Fibroblast of villous mesenchyme (primary cell): ENCODE measurements at regions not wholly inside any gene's neighbourhood (a gene's known extent, or its start where the extent isn't known, plus 50 kb on each side); places are given as distances from the start of the nearest gene placed in this dataset.

Experiments used
- DNase-seq: peaks from one replicate; pipeline ENCODE4 v3.0.0-alpha.2; 2010; ENCODE audit warnings: low read depth
- H3K4me3 ChIP-seq: 2 replicates; pipeline ENCODE4 v1.5.1; 2011; ENCODE audit warnings: low read depth, mild to moderate bottlenecking, low read length
- CTCF ChIP-seq: IDR thresholded peaks from 2 replicates; pipeline ENCODE4 v1.5.1; 2012; ENCODE audit warnings: low read depth, mild to moderate bottlenecking, low read length; ENCODE audit not compliant: insufficient read depth

DNA sequence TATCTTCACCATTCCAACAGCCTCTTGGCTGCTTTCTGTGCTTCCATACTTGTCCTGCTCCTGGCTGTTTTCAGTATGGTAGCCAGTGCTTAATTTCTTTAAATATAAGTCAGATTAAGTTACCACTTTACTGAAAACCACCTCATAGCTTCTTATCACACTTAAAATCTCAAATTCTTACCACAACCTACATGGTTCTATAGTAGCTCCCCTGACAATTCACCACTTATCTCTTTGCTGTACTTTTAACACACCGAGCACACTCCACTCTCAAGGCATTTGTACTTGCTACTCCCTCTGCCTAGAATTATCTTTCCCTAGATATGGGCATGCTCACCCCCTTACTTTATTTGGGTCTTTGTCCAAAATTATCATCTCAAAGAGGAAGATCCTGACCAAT is 369.0 kb downstream of the TENT5A start:
- TF ChIP-seq CTCF = no peak
- no peak for DNase-seq
- no peak overlapping the region for H3K4me3 ChIP-seq

DNA sequence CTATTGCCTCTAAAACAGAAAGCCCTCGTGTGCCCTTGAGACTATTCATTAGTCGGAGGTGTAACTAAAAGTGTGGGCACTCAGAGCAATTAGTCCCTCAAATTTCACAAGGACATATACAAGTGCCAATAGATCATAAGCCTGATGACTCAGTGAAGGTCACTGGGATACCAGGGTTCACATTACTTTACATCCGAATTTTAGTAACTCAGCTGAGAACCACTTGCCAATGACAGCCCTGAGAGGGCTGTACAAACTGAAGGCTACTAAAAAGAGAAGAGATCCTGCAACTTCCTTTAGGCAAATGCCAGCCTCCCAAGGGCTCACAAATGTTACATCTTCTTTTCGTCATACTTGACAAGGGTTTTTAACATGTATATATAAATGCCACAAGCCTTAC is 369.6 kb downstream of the TENT5A start:
- no peak overlapping the region for H3K4me3 ChIP-seq
- DNase-seq = no peak

GRCh38 chr6:81381382-81381916 is 371.0 kb downstream of the TENT5A start:
- TF ChIP-seq CTCF = no peak
- H3K4me3 ChIP-seq = no peak overlapping the region
- no peak for DNase-seq

More for the DNA sequence above, 369.6 kb downstream of the TENT5A start:
- no peak for TF ChIP-seq CTCF

- DNase-seq = no peak
- no peak for TF ChIP-seq CTCF
- no peak overlapping the region for H3K4me3 ChIP-seq
Observed at GRCh38 chr6:81380718-81381338, 371.7 kb downstream of the TENT5A start.

DNA sequence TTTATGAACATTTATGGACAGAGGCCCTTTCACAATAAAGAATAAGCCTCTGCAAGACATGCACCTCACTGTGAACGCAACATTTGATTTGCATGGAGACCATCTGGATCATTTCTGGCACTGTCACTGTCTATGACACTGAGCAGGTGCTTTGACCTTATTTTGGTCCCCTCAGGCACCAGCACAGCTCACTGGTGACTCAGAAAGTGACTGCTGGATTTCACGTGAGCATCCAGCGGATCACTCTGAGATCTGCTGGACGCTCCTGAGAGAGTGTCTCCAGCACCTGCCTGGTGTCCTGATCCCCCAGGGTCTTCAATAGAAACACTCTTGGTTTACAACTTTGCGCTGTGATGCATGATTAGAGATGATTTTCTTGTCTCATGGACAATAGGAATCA is 375.7 kb downstream of the TENT5A start:
- no peak for DNase-seq
- H3K4me3 ChIP-seq = no peak overlapping the region

GRCh38 chr6:81373414-81373813 is 379.1 kb downstream of the TENT5A start:
- DNase-seq = no peak
- TF ChIP-seq CTCF = no peak
- H3K4me3 ChIP-seq = no peak overlapping the region

More for the DNA sequence above, 375.7 kb downstream of the TENT5A start:
- TF ChIP-seq CTCF = no peak

DNA sequence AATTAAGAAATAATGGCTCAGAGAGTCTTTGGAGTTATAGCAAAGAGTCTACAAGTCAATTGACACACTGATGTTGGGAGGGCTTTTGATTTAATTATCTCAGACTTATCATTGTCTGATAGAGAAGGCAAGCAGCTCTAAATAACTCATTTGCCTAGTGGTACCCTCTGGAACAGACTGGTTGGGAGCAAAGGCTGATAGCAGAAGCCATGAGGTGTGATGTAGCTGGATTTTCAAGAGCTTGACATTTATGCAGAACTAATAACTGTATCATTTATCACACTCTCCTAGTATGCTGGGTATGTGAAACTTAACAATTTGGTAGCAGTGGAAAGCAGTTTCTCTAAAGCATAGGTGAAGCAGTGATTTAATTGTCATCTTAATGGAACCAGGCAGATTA is 380.6 kb downstream of the TENT5A start:
- no peak overlapping the region for H3K4me3 ChIP-seq
- no peak for DNase-seq

More for the DNA sequence above, 380.6 kb downstream of the TENT5A start:
- no peak for TF ChIP-seq CTCF
